GM23248 (cell line): ENCODE measurements at regions not wholly inside any gene's neighbourhood (a gene's known extent, or its start where the extent isn't known, plus 50 kb on each side); places are given as distances from the start of the nearest gene placed in this dataset.

Source experiments
- EZH2 ChIP-seq: fragments of 200-600 bp; sonication (generic); IDR thresholded peaks from 2 replicates; pipeline ENCODE4 v1.6.1; 2018; ENCODE audit warnings: antibody characterized with exemption, mild to moderate bottlenecking; ENCODE audit not compliant: insufficient read depth, poor library complexity, severe bottlenecking
- EZH2phosphoT487 ChIP-seq: fragments of 200-600 bp; sonication (generic); IDR thresholded peaks from 2 replicates; pipeline ENCODE4 v1.6.1; 2018; ENCODE audit warnings: antibody characterized with exemption, moderate library complexity, mild to moderate bottlenecking, low read depth; ENCODE audit not compliant: insufficient read depth

GRCh38 chr13:48849515-48849914 is 126.2 kb upstream of the FNDC3A start:
- TF ChIP-seq EZH2phosphoT487 = no peak
- TF ChIP-seq EZH2 = no peak
